HFFc6 (cell line): ENCODE measurements at regions not wholly inside any gene's neighbourhood (a gene's known extent, or its start where the extent isn't known, plus 50 kb on each side); places are given as distances from the start of the nearest gene placed in this dataset.

Source experiments
- DNase-seq: peaks from one replicate; pipeline ENCODE4 v3.0.0-alpha.2; 2018
- H3K27ac Mint-ChIP-seq: 2 replicates; pipeline ENCODE4 v1.8.0; 2020; ENCODE audit warnings: mild to moderate bottlenecking, mixed read lengths
- H3K27me3 Mint-ChIP-seq: 2 replicates; pipeline ENCODE4 v1.8.0; 2021; ENCODE audit warnings: mild to moderate bottlenecking, moderate library complexity, mixed read lengths; ENCODE audit not compliant: insufficient read depth
- H3K36me3 Mint-ChIP-seq: 2 replicates; pipeline ENCODE4 v1.8.0; 2021; ENCODE audit warnings: low read depth, mixed read lengths
- H3K4me1 Mint-ChIP-seq: 2 replicates; pipeline ENCODE4 v1.8.0; 2020; ENCODE audit warnings: low read depth, mixed read lengths
- H3K4me3 Mint-ChIP-seq: 2 replicates; pipeline ENCODE4 v1.8.0; 2020; ENCODE audit warnings: mild to moderate bottlenecking, moderate library complexity, mixed read lengths
- H3K9me3 Mint-ChIP-seq: 2 replicates; pipeline ENCODE4 v1.8.0; 2020; ENCODE audit warnings: mild to moderate bottlenecking, mixed read lengths
- CTCF ChIP-seq: fragments of 200-600 bp; sonication (generic); IDR thresholded peaks from 2 replicates; pipeline ENCODE4 v1.5.0; 2021; ENCODE audit warnings: antibody characterized with exemption, mild to moderate bottlenecking

- peaks cover 6% of the 10 kb centered on the region; the same call in 1 of the 2 replicates for H3K27me3 Mint-ChIP-seq
- H3K4me1 Mint-ChIP-seq = no peaks in the 10 kb centered on the region
- no peaks in the 10 kb centered on the region for H3K9me3 Mint-ChIP-seq
- H3K36me3 Mint-ChIP-seq = no peaks in the 10 kb centered on the region
- H3K27ac Mint-ChIP-seq = no peak overlapping the region
- no peak for TF ChIP-seq CTCF
- DNase-seq = no peak
- H3K4me3 Mint-ChIP-seq = no peak overlapping the region
Observed at GRCh38 chr2:23249348-23249747, 135.6 kb upstream of the KLHL29 start.

- Mint-ChIP-seq H3K36me3 (no peaks in the 10 kb centered on the region), H3K4me3 (no peak overlapping the region), H3K9me3 (no peaks in the 10 kb centered on the region), H3K27ac (no peak overlapping the region), H3K4me1 (no peaks in the 10 kb centered on the region), H3K27me3 (peaks cover 6% of the 10 kb centered on the region; the same call in 1 of the 2 replicates)
- no peak for TF ChIP-seq CTCF
- DNase-seq = no peak
Observed at GRCh38 chr2:23250371-23250770, 134.6 kb upstream of the KLHL29 start.

GRCh38 chr2:23256643-23257042, 128.3 kb upstream of the KLHL29 start:
- Mint-ChIP-seq H3K27ac (no peak overlapping the region), H3K9me3 (no peaks in the 10 kb centered on the region), H3K36me3 (no peaks in the 10 kb centered on the region), H3K4me3 (no peak overlapping the region), H3K27me3 (peaks cover 5% of the 10 kb centered on the region), H3K4me1 (no peaks in the 10 kb centered on the region)
- no peak for DNase-seq
- no peak for TF ChIP-seq CTCF

GRCh38 chr2:23260621-23261020, 124.4 kb upstream of the KLHL29 start:
- TF ChIP-seq CTCF = no peak
- no peak for DNase-seq
- peaks cover 5% of the 10 kb centered on the region for H3K27me3 Mint-ChIP-seq
- peaks cover 5% of the 10 kb centered on the region; the same call in 1 of the 2 replicates for H3K4me1 Mint-ChIP-seq
- no peak overlapping the region for H3K27ac Mint-ChIP-seq
- no peak overlapping the region for H3K4me3 Mint-ChIP-seq
- H3K36me3 Mint-ChIP-seq = no peaks in the 10 kb centered on the region
- no peaks in the 10 kb centered on the region for H3K9me3 Mint-ChIP-seq

GRCh38 chr2:23268467-23269263, 116.3 kb upstream of the KLHL29 start:
- peaks cover 2% of the 10 kb centered on the region for H3K27me3 Mint-ChIP-seq
- H3K4me1 Mint-ChIP-seq = peaks cover 24% of the 10 kb centered on the region
- no peaks in the 10 kb centered on the region for H3K36me3 Mint-ChIP-seq
- no peak overlapping the region for H3K4me3 Mint-ChIP-seq
- TF ChIP-seq CTCF = no peak
- H3K9me3 Mint-ChIP-seq = no peaks in the 10 kb centered on the region
- peak; percentile 23 for DNase-seq
- no peak overlapping the region for H3K27ac Mint-ChIP-seq
